EH (cell line): ENCODE measurements at regions not wholly inside any gene's neighbourhood (a gene's known extent, or its start where the extent isn't known, plus 50 kb on each side); places are given as distances from the start of the nearest gene placed in this dataset.

Experiments used
- DNase-seq: peaks from one replicate; pipeline ENCODE4 v3.0.0-alpha.2; 2015; ENCODE audit warnings: low read depth

GRCh38 chr6:163916315-163917081 is 502.0 kb downstream of the QKI start:
- DNase-seq, result no peak

GRCh38 chr6:163915131-163915530 is 500.6 kb downstream of the QKI start:
- no peak for DNase-seq

GRCh38 chr6:163913045-163913444 is 498.5 kb downstream of the QKI start:
- DNase-seq, result no peak

GRCh38 chr6:163906006-163906710 is 491.6 kb downstream of the QKI start:
- DNase-seq, result no peak

- peak; percentile 10 for DNase-seq
These were observed 489.7 kb downstream of the QKI start for GRCh38 chr6:163904186-163904585.

GRCh38 chr6:163903541-163903940 is 489.0 kb downstream of the QKI start:
- DNase-seq, result no peak

GRCh38 chr6:163902993-163903392 is 488.5 kb downstream of the QKI start:
- DNase-seq, result no peak

- no peak for DNase-seq
These were observed 487.2 kb downstream of the QKI start for GRCh38 chr6:163901681-163902080.

GRCh38 chr6:163900570-163900969 is 486.1 kb downstream of the QKI start:
- peak; percentile 57 for DNase-seq

- peak; percentile 38 for DNase-seq
These were observed 483.2 kb downstream of the QKI start for GRCh38 chr6:163897669-163898068.

GRCh38 chr6:163897030-163897429 is 482.5 kb downstream of the QKI start:
- peak; percentile 77 for DNase-seq

- DNase-seq, result no peak
These were observed 480.6 kb downstream of the QKI start for GRCh38 chr6:163895162-163895561.

- no peak for DNase-seq
These were observed 479.2 kb downstream of the QKI start for GRCh38 chr6:163893609-163894189.

- no peak for DNase-seq
These were observed 478.5 kb downstream of the QKI start for GRCh38 chr6:163892824-163893561.

- DNase-seq, result no peak
These were observed 475.5 kb downstream of the QKI start for GRCh38 chr6:163889904-163890514.

GRCh38 chr6:163888030-163888819 is 473.7 kb downstream of the QKI start:
- no peak for DNase-seq

- no peak for DNase-seq
These were observed 471.9 kb downstream of the QKI start for GRCh38 chr6:163886428-163886827.

GRCh38 chr6:163883984-163884383 is 469.5 kb downstream of the QKI start:
- no peak for DNase-seq

GRCh38 chr6:163878698-163879097 is 464.2 kb downstream of the QKI start:
- no peak for DNase-seq

- no peak for DNase-seq
These were observed 463.5 kb downstream of the QKI start for GRCh38 chr6:163877877-163878639.
